H9 (cell line): ENCODE measurements at regions not wholly inside any gene's neighbourhood (a gene's known extent, or its start where the extent isn't known, plus 50 kb on each side); places are given as distances from the start of the nearest gene placed in this dataset.

Experiments used
- DNase-seq: peaks from one replicate; pipeline ENCODE4 v3.0.0-alpha.2; 2017
- H2AFZ ChIP-seq: one replicate; pipeline ENCODE4 v1.6.1; 2013; ENCODE audit warnings: mild to moderate bottlenecking, low read length, control low read depth, moderate library complexity
- H2AK5ac ChIP-seq: 2 replicates; pipeline ENCODE4 v1.6.1; 2013; ENCODE audit warnings: low read length, control low read depth, mixed read lengths; ENCODE audit not compliant: insufficient read length
- H2BK120ac ChIP-seq: one replicate; pipeline ENCODE4 v1.6.1; 2013; ENCODE audit warnings: low read depth, mild to moderate bottlenecking, low read length, control low read depth, inconsistent platforms; ENCODE audit not compliant: poor library complexity, severe bottlenecking
- H2BK12ac ChIP-seq: 2 replicates; pipeline ENCODE4 v1.6.1; 2013; ENCODE audit warnings: low read length, control low read depth, mixed read lengths, low read depth; ENCODE audit not compliant: insufficient read length
- H2BK15ac ChIP-seq: 2 replicates; pipeline ENCODE4 v1.6.1; 2013; ENCODE audit warnings: low read depth, low read length, control low read depth
- H2BK20ac ChIP-seq: one replicate; pipeline ENCODE4 v1.6.1; 2013; ENCODE audit warnings: low read depth, mild to moderate bottlenecking, low read length, control low read depth, inconsistent platforms; ENCODE audit not compliant: poor library complexity, severe bottlenecking
- H2BK5ac ChIP-seq: 2 replicates; pipeline ENCODE4 v1.6.1; 2013; ENCODE audit warnings: low read length, control low read depth, mixed read lengths; ENCODE audit not compliant: insufficient read length
- H3K14ac ChIP-seq: 2 replicates; pipeline ENCODE4 v1.6.1; 2013; ENCODE audit warnings: low read length, control low read depth; ENCODE audit not compliant: insufficient read depth
- H3K18ac ChIP-seq: 2 replicates; pipeline ENCODE4 v1.6.1; 2013; ENCODE audit warnings: low read depth, mild to moderate bottlenecking, mixed read lengths, low read length, control low read depth; ENCODE audit not compliant: insufficient read length
- H3K23ac ChIP-seq: 2 replicates; pipeline ENCODE4 v1.6.1; 2013; ENCODE audit warnings: low read length, control low read depth, mixed read lengths, low read depth; ENCODE audit not compliant: insufficient read length
- H3K23me2 ChIP-seq: 2 replicates; pipeline ENCODE4 v1.6.1; 2013; ENCODE audit warnings: low read depth, mild to moderate bottlenecking, mixed read lengths, low read length, control low read depth; ENCODE audit not compliant: insufficient read length, poor library complexity, severe bottlenecking
- H3K27ac ChIP-seq: 2 replicates; pipeline ENCODE4 v1.5.1; 2013; ENCODE audit warnings: low read length, control low read depth, mixed read lengths, low read depth; ENCODE audit not compliant: insufficient read length
- H3K27me3 ChIP-seq: 2 replicates; pipeline ENCODE4 v1.6.1; 2013; ENCODE audit warnings: low read length, control low read depth, inconsistent platforms; ENCODE audit not compliant: insufficient read depth
- H3K4ac ChIP-seq: 2 replicates; pipeline ENCODE4 v1.6.1; 2013; ENCODE audit warnings: low read depth, mild to moderate bottlenecking, control low read depth, inconsistent platforms, low read length, moderate library complexity
- H3K4me1 ChIP-seq: 2 replicates; pipeline ENCODE4 v1.6.1; 2013; ENCODE audit warnings: low read length, control low read depth, inconsistent platforms; ENCODE audit not compliant: insufficient read depth
- H3K4me2 ChIP-seq: 2 replicates; pipeline ENCODE4 v1.6.1; 2013; ENCODE audit warnings: low read length, control low read depth, mixed read lengths; ENCODE audit not compliant: insufficient read length, insufficient read depth
- H3K56ac ChIP-seq: 2 replicates; pipeline ENCODE4 v1.6.1; 2013; ENCODE audit warnings: low read depth, mild to moderate bottlenecking, mixed read lengths, low read length, control low read depth; ENCODE audit not compliant: insufficient read length
- H3K79me1 ChIP-seq: 2 replicates; pipeline ENCODE4 v1.6.1; 2013; ENCODE audit warnings: low read depth, mild to moderate bottlenecking, moderate library complexity, low read length, control low read depth, inconsistent platforms; ENCODE audit not compliant: insufficient read depth, poor library complexity, severe bottlenecking
- H3K79me2 ChIP-seq: 2 replicates; pipeline ENCODE4 v1.6.1; 2013; ENCODE audit warnings: low read length, control low read depth, inconsistent platforms; ENCODE audit not compliant: insufficient read depth
- H3K9ac ChIP-seq: 2 replicates; pipeline ENCODE4 v1.6.1; 2013; ENCODE audit warnings: low read length, control low read depth, mixed read lengths; ENCODE audit not compliant: insufficient read length; ENCODE audit errors: extremely low read depth
- H3K9me3 ChIP-seq: one replicate; pipeline ENCODE4 v1.6.1; 2013; ENCODE audit warnings: low read depth, low read length, inconsistent platforms; ENCODE audit not compliant: control insufficient read depth
- H3T11ph ChIP-seq: one replicate; pipeline ENCODE4 v1.6.1; 2013; ENCODE audit warnings: mild to moderate bottlenecking, low read length, control low read depth, inconsistent platforms
- H4K20me1 ChIP-seq: one replicate; pipeline ENCODE4 v1.6.1; 2013; ENCODE audit not compliant: control insufficient read depth, insufficient read length, insufficient read depth
- H4K5ac ChIP-seq: 2 replicates; pipeline ENCODE4 v1.6.1; 2013; ENCODE audit warnings: low read depth, mild to moderate bottlenecking, mixed read lengths, low read length, control low read depth; ENCODE audit not compliant: insufficient read length
- H4K8ac ChIP-seq: replicated peaks from 2 replicates; pipeline ENCODE4 v1.6.1; 2013; ENCODE audit warnings: low read length, control low read depth, mixed read lengths, low read depth; ENCODE audit not compliant: insufficient read length
- H4K91ac ChIP-seq: 2 replicates; pipeline ENCODE4 v1.6.1; 2013; ENCODE audit warnings: low read depth, mild to moderate bottlenecking, moderate library complexity, mixed read lengths, low read length, control low read depth; ENCODE audit not compliant: insufficient read length
- H3K27ac Mint-ChIP-seq, 3 experiments: 2 replicates in 2 of 3; 3 replicates in 1 of 3; pipeline ENCODE4 v1.8.0; 2020 to 2021; ENCODE audit warnings: mixed read lengths in 3 of 3, mild to moderate bottlenecking in 1 of 3, moderate library complexity in 1 of 3
- H3K27me3 Mint-ChIP-seq: 2 replicates; pipeline ENCODE4 v1.8.0; 2021; ENCODE audit warnings: low read depth, mild to moderate bottlenecking, moderate library complexity, mixed read lengths
- H3K36me3 Mint-ChIP-seq, 3 experiments: 2 replicates in 2 of 3; 3 replicates in 1 of 3; pipeline ENCODE4 v1.8.0; 2020 to 2021; ENCODE audit warnings: low read depth in 3 of 3, mixed read lengths in 3 of 3; ENCODE audit not compliant: insufficient read depth in 1 of 3
- H3K4me1 Mint-ChIP-seq, 2 experiments: 2 replicates each; pipeline ENCODE4 v1.8.0; 2020; ENCODE audit warnings: mixed read lengths in 2 of 2
- H3K4me3 Mint-ChIP-seq, 2 experiments: 2 replicates in 1 of 2; 3 replicates in 1 of 2; pipeline ENCODE4 v1.8.0; 2020 to 2021; ENCODE audit warnings: mild to moderate bottlenecking in 2 of 2, mixed read lengths in 2 of 2, moderate library complexity in 1 of 2
- H3K9me3 Mint-ChIP-seq, 2 experiments: 2 replicates in 1 of 2; 3 replicates in 1 of 2; pipeline ENCODE4 v1.8.0; 2020; ENCODE audit warnings: mild to moderate bottlenecking in 2 of 2, mixed read lengths in 2 of 2, moderate library complexity in 1 of 2
- WGBS: extraction: QIAGEN DNeasy Blood & Tissue Kit; methylation state at CpG from one replicate; pipeline ENCODE4 v1.1.7; 2013; ENCODE audit warnings: missing lambda C conversion rate, low lambda C conversion rate, mixed read lengths; ENCODE audit not compliant: insufficient read length; ENCODE audit errors: extremely low coverage; 5-methylcytosine and 5-hydroxymethylcytosine counted together
- TF ChIP-seq, protein P1 (sequence below): fragments of 200-600 bp; sonication (generic); conservative IDR thresholded peaks from 3 replicates; pipeline ENCODE4 v1.8.0; 2021; ENCODE audit warnings: antibody characterized with exemption, mild to moderate bottlenecking

DNA sequence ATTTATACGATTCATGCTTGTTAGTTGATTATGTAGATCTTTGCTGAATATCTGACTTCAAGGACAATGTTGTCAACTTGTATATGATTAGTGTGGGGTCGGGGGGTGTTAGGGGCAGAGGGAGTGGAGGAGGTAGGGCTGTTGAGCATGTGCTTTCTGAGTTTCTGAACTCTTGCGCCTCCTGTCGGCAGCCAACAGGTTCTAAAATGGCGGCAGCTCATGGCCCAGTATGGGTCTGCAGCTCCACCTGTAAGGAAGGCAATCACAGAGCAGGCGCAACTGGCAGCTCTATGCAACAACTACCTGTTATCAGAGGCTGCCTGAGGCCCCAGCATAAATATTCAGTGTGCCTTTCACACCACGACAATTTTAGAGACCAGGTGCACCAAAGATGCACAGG lies 205.8 kb upstream of the PLXNA2 start:
- no peak overlapping the region for H4K5ac ChIP-seq
- H3K36me3 Mint-ChIP-seq: peaks cover 0 to 1% (median 0%) of the 10 kb centered on the region in 3 experiments; a peak in 4 of 7 replicates
- no peak overlapping the region for H3K4me3 Mint-ChIP-seq
- no peak overlapping the region for H3K18ac ChIP-seq
- H2BK5ac ChIP-seq: no peak overlapping the region
- H4K8ac ChIP-seq: no peak overlapping the region
- H3K79me2 ChIP-seq: no peaks in the 10 kb centered on the region
- H3K23me2 ChIP-seq: no peaks in the 10 kb centered on the region
- no peaks in the 10 kb centered on the region for H3K79me1 ChIP-seq
- H3K4me1 ChIP-seq: peaks cover 2% of the 10 kb centered on the region; the same call in 1 of the 2 replicates
- H2AFZ ChIP-seq: no peak overlapping the region
- no peak overlapping the region for H2BK15ac ChIP-seq
- H3K14ac ChIP-seq: no peak overlapping the region
- H3K27me3 Mint-ChIP-seq: no peaks in the 10 kb centered on the region
- no peak overlapping the region for H3K23ac ChIP-seq
- DNase-seq: no peak
- H3K9me3 Mint-ChIP-seq: peaks cover under 1% of the 10 kb centered on the region in 2 experiments; a peak in 3 of 5 replicates
- no peak overlapping the region for H3K4ac ChIP-seq
- H4K91ac ChIP-seq: no peak overlapping the region
- no peaks in the 10 kb centered on the region for H3K27me3 ChIP-seq
- no peak overlapping the region for H3K56ac ChIP-seq
- H3K27ac ChIP-seq: no peak overlapping the region
- H2AK5ac ChIP-seq: no peak overlapping the region
- TF ChIP-seq, protein P1, sequence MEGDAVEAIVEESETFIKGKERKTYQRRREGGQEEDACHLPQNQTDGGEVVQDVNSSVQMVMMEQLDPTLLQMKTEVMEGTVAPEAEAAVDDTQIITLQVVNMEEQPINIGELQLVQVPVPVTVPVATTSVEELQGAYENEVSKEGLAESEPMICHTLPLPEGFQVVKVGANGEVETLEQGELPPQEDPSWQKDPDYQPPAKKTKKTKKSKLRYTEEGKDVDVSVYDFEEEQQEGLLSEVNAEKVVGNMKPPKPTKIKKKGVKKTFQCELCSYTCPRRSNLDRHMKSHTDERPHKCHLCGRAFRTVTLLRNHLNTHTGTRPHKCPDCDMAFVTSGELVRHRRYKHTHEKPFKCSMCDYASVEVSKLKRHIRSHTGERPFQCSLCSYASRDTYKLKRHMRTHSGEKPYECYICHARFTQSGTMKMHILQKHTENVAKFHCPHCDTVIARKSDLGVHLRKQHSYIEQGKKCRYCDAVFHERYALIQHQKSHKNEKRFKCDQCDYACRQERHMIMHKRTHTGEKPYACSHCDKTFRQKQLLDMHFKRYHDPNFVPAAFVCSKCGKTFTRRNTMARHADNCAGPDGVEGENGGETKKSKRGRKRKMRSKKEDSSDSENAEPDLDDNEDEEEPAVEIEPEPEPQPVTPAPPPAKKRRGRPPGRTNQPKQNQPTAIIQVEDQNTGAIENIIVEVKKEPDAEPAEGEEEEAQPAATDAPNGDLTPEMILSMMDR: peak; percentile 22; the same call in 1 of the 3 replicates
- H3T11ph ChIP-seq: no peak overlapping the region
- H3K4me1 Mint-ChIP-seq: peaks cover 16 to 21% of the 10 kb centered on the region in 2 experiments
- H4K20me1 ChIP-seq: no peaks in the 10 kb centered on the region
- H3K4me2 ChIP-seq: no peak overlapping the region
- no peaks in the 10 kb centered on the region for H3K9me3 ChIP-seq
- WGBS: no CpG with 5 or more reads among the region's 7 CpGs
- no peak overlapping the region for H2BK12ac ChIP-seq
- peak overlapping the region in 1 of 3 experiments; percentile 34; a peak in 1 of 7 replicates for H3K27ac Mint-ChIP-seq
- H2BK20ac ChIP-seq: no peak overlapping the region
- H2BK120ac ChIP-seq: no peak overlapping the region
- H3K9ac ChIP-seq: no peak overlapping the region
